NCI-H146 treated with DMSO at 0.1 percent for 48 hours (cell line): ENCODE measurements at regions not wholly inside any gene's neighbourhood (a gene's known extent, or its start where the extent isn't known, plus 50 kb on each side); places are given as distances from the start of the nearest gene placed in this dataset.
"Not testable (repeated sequence)": the region's sequence is repeated elsewhere in the genome, so short reads cannot be mapped to it uniquely, and the experiment has no call there.

Experiments
- DNase-seq: peaks from one replicate; lab custom pipeline; 2025; ENCODE audit not compliant: unreplicated experiment; lab: John Stamatoyannopoulos, UW

DNA sequence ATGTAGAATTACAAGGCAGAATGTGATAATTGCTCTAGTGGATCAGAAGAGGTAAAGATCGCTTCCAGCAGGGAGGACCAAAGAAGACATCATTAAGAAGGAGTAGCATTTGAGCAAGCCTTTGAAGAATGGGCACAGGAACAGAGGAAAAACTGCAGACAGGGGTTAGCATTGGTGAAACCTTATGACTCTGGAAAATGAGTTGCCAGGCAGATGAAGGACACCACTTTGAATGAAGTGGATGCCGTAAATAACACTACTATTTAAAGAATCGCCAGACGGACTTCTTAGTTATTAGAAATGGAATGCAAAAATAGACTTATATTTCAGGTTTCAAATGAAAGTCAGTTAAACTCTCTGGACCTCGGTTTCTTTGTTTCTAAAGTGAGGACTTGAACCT, 727.7 kb downstream of the USP25 start:
- no peak for DNase-seq

DNA sequence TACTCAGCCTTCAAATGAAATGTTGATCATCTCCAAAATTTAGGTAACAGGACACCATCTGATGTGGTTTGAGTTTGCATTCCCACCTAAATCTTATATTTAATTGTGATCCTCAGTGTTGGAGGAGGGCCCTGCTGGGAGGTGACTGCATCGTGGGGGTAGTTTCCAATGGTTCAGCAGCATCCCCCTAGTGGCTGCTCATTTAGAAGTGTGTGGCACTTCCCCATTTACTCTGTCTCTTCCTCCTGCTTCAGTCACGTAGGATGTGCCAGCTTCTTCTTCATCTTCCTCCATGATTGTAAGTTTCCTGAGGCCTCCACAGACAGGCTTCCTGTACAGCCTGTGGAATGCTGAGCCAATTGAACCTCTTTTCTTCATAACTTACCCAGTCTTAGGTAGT, 731.2 kb downstream of the USP25 start:
- no peak for DNase-seq

DNA sequence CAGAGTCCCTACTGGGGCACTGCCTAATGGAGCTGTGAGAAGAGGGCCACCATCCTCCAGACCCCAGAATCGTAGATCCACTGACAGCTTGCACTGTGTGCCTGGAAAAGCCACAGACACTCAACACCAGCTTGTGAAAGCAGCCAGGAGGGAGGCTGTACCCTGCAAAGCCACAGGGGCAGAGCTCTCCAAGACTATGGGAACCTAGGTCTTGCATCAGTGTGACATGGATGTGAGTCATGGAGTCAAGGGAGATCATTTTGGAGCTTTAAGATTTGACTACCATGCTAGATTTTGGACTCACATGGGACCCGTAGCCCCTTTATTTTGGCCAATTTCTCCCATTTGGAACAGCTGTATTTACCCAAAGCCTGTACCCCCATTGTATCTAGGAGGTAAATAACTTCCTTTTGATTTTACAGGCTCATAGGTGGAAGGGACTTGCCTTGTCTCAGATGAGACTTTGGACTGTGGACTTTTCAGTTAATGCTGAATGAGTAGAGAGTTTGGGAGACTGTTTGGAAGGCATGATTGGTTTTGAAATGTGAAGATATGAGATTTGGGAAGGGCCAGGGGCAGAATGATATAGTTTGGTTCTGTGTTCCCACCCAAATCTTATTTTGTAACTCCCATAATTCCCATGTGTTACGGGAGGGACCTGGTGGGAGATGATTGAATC, 734.6 kb downstream of the USP25 start:
- not testable (repeated sequence) for DNase-seq

DNA sequence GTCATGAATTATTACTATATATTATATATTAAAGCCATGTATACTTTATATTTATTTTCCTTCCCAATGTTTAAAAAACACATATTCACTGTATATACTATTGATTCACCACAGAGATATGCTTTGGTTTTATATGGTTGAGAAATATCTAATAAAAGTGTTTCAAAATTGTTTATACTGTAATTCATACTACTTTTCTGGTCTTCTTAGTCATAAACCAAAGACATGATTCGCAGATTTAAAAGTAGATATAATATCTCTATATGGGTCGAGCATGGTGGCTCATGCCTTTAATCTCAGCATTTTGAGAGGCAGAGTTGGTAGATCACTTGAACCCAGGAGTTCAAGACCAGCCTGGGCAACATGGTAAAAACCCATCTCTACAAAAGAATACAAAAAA, 738.4 kb downstream of the USP25 start:
- DNase-seq, result no peak

DNA sequence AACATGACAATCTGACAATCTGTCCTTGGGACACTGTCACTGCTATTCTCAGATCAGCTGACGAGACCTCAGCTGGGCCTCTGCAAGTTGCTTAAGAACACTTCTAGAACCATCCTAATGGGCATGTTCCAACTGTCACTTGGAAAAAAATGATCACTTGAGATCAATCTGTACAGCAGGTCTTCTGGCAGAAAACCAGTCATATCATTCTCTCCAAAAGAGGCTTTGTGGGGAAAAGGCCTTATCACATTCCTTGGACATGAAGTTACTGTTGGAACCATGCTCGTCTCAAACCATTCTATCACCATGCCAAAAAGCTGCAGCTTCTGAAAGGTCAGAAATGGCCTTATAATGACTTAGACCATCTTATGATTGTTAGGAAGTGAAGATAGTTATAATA, 744.2 kb downstream of the USP25 start:
- DNase-seq, result no peak

DNA sequence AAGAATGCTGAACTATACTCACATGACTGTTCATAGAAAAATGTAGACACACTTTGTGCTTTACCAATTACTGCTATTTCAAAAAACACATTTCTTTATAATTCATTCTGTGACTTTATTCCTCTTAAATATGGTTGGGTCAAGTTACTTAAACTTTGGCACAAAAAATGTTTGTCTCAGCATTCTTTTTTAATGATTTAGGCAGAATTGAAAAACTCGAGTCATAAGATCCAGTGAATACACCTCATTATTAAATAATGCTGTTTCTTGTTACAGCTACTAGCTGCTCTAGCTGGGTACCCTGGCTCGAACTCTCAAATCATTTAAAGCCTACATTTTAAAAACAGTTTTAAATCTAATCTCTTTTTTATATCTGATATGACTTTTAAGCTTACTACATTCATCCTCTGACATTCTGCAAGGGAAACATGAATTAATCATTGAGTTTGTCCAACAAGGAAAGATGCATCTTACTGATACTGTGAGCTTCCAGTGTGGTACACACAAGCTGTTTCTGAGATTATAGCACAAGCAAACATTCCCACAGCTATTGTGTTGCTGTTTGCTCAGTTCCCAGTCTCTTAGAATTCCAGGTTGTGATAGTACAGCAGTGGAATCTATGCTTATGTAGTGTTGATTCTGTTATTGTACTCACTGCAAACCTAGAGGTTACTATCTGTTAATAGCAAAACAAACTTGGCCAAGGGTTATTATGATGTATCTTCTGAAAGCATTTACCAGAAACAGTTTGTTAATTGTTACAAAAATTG, 746.5 kb downstream of the USP25 start:
- DNase-seq, result no peak

DNA sequence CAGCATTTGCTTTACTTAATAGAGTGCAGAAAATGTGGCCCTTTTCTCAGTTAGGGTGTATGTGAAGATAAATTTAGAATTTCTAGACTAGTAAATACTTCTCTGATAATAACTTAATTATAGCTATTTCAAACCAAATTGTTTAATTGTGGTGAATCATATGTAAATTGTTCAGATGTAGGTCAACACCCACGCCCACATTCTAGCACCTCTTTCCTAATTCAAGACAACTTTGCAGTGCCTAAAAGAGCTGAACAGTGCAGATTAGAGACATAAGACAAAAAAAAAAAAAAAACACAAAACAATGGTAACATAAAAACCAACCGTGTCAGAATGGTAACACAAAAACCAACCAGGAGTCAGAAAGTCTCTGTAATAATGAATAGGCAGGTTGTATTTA, 758.3 kb downstream of the USP25 start:
- DNase-seq, result no peak

DNA sequence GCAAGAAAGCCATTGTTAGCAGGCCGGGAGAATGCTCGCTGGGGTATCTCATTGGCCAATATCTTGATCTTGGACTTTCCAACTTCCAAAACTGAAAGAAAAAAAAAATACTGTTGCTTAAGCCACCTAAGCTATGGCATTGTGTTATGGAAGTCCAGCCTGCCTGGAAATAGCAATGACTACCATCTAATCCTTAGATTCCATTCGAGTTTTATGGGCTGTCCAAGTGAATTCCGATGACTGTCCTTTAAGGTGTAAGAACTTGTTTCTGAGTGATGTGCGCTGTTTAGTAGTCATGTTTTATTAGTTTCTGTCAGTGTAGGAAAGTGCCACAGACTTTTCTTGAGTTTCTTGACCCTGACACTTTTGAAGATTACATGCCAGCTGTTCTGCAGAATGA, 762.6 kb downstream of the USP25 start:
- DNase-seq, result no peak

DNA sequence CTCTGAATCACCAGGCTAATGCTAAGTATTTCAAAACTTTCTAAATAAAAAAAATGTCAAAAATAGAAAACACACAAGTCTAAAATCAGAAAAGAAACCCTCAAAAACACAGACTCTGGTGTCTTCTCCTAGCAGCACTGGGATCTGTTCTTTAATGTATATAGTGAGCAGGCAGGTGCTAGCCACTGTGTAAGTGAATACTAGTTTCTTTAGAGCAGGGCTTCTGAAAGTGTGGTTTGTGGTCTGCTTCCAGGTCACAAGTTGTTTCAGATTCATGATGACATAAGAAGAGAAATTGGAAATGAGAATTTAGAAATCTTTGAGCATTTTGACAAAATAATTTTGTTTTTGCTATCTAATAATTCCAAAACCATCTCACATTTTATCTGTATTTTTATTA, 763.1 kb downstream of the USP25 start:
- no peak for DNase-seq

DNA sequence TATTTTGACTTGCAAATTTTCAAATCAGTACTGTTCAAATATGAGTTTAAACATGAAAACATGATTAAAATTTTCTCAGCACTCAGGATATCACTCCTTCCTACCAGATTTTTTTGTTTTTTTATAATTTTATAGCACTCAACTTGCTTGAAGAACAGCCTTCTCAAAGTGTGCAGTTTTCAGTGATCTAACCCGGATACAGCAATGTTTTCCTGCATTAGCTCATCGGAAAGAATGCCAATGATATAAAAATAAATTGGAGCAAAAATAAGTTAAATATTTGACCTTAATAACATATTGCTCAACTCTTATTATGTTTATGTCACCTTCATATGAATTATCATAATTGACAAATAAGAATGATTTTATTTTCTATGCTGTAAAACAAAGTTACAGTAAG, 766.8 kb downstream of the USP25 start:
- DNase-seq, result no peak

DNA sequence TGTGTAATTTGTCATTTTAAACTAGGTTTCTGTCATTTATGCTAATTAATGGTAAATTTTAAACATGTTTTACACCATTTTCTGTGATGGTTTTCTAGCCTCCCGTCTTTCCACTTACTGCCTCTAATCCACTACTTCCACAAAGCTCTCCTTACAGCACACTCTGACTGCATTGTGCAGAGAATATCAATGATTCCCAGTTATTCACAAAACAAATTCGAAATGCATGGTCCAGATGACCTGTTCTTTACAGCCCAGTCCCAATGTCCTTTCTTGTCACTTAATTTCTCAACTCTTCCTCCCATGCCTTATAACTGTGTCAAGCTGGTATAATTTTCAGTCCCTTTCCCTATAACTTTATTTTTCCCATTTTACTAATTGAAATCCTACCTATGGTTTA, 770.5 kb downstream of the USP25 start:
- DNase-seq, result no peak

DNA sequence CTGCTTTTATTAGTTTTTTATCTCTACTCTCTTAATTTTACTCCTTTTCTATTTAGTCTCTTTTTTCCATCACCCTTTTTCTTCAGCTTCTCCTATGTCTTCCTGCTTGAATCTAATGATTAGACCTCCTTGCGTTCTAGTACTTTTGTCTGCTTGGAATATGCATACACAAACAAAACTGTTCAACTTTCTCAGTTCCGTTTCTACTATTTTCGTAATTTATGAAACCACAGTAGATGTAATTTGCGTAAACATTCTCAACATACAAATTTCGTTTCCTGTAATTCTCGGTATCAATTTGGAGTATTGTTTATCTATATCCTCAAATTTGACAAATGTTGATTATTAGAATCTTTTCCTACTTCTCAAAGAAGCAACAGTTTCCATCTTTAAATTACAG, 772.5 kb downstream of the USP25 start:
- no peak for DNase-seq

DNA sequence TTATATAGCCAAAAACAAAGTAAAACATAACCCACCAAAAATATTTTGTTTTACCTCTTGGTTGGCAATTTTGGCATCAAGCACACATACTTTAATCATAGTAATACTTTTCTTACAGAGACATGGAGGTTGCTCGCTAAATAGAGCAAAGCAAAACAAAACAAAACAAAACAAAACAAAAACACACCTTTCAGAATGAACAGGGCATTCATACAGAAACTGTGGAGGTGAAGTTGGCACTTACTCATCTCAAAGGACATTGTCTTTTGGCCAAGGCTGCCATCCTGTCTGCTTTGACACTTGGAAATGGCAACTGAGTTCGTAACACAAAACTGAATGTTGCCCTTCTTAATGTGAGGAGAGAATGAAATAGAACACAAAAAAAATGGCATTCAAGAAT, 773.1 kb downstream of the USP25 start:
- no peak for DNase-seq

DNA sequence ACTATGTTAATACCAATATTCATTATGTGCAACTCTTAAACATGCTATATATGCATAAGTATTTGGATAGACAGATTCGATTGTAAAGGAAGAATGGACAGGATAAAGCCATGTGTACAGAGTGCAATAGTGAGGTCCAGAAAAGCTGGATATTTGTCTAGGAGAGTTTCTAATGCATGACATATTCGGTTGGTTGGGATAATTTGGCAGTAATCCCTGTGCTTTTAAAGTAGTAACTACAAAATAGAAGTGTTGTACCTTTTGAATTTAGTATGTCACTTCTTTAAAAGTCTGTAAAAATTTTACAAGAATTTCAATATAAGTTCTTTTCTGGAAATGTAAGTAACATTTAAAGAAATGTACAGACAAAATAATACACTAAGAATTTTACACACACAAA, 774.5 kb downstream of the USP25 start:
- DNase-seq, result no peak

DNA sequence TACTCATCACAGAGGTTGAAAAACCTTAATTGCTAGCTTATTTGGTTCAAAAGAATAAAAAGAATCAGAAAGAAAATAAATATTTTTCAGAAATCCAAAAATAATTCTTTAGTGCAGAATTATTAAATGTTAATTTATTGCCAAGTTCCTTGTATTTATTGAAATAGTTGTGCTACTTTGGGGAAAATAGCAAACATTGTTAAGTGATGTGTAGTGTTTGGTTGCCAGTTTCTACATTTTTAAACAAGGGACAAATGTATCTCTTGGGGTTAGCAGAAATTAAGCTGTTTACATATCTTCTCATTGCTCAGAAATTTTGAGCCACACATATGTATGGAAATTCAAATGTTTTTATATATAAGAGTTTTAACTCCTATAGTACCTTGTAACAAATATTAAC, 775.0 kb downstream of the USP25 start:
- DNase-seq, result no peak

DNA sequence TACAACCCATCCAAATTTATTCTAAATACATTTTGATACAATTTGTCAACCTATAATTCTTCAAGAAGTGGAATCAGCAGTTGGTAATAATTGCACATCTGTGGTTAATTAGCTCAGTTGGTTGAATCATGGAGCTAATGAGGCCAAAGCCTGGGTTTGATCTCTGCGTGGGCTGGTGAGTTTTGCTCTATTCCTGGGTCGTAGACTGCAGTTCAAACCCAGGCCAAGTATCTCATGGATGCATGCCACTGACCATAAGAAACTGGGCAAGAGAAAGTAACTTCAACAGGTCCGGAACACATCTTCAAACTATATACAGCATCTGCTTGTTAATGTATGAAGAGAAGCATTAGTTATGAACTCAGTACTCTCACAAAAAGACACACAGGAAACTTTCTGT, 779.7 kb downstream of the USP25 start:
- no peak for DNase-seq

DNA sequence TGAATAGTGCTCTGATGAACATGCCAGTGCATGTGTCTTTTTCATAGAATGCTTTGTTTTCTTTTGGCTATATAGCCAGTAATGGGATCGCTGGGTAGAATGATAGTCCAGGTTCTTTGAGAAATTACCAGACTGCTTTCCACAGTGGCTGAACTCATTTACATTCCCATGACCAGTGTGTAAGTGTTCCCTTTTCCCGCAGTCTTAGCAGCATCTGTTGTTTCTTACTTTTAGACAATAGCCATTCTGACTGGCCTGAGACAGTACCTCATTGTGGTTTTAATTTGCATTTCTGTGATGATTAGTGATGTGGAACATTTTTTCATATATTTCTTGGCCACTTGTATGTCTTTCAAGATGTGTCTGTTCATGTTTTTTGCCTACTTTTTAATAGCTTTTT, 784.5 kb downstream of the USP25 start:
- DNase-seq, result no peak

DNA sequence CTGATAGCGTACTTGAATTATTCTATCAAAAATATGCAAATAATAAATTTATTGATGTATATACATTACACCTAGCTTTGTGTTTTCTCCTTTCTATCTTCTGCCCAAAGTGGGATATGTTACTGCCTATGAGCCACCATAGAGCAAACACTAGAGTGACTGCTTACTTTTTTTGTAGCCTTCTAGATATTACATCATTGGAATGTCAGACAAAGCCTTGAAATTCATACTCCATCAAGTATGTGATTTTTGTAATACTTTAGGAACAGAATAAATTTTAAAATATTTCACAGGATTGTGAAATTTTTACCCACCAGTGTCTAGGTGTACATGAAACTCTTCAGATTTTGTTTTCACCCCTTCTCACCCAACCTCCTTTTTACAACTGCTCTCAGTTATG, 787.6 kb downstream of the USP25 start:
- DNase-seq, result no peak

DNA sequence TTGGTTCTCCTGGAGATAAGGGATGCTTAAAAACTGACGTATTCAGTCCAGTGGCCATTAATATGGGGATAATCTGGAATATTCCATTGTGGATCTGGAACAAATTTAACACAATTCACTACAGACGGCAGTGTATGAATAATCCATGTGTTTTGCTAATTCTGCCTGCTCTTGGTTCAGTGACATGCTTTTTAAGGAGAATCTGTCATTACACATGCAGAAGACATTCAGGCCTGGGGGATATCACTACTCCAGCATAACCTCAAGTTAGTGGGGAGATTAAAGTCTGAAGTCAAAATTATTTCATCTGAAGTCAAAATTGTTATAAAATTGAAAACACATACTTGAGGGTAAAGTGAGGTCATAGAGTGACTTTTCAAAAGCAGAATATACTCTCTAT, 789.3 kb downstream of the USP25 start:
- no peak for DNase-seq

DNA sequence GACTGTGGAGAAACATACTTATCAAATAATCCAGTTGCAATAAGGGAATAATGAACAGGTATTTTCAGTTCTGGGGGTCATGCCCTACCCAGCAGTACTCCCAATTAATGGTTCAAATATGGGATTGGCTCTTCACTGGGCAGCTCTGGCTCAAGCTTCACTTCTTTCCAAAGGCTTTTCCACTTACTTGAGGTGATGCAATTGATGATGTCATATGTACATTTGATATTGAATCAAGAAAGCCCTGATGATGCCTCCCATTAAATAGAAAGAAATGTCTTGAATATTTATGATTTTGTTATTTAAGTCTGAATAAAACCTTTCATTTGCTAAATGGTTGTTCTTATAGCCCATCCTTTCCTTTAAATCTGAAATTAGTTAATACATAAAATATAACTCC, 789.9 kb downstream of the USP25 start:
- no peak for DNase-seq

DNA sequence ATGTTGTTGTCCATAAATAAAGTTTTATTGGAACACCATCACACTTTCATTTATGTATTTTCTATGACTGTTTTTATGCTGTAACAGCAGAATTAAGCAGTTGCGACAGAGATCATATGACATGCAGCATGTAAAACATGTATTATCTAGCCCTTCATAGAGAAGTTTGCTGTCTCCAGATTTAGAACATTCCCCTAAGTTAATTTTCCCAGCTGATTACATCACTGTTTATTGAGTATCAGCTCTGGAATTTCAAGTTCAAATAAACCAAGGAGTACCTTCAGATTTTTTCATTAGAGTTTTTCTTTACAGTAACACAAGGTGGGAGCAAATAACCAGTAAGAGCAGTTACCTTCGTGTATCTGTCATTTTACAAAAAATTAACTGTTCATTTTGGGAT, 792.8 kb downstream of the USP25 start:
- DNase-seq, result no peak

DNA sequence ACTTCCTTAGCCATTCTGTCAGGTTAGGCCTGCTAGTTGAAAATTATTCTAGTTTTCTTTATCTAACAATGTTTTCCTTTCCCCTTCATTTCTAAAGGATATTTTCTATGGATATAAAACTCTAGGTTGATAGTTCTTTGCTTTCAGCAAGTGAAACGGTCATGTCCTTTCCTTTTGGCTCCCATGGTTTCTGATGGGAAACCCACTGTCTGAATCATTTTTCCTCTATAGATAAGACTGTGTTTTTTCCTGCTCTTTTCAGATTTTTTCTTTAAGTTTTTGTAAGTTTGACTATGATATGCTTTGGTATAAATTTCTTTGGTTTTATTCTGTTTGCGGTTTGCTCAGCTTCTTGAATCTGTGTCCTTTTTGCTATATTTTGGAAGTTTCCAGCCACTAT, 800.9 kb downstream of the USP25 start:
- DNase-seq, result no peak

DNA sequence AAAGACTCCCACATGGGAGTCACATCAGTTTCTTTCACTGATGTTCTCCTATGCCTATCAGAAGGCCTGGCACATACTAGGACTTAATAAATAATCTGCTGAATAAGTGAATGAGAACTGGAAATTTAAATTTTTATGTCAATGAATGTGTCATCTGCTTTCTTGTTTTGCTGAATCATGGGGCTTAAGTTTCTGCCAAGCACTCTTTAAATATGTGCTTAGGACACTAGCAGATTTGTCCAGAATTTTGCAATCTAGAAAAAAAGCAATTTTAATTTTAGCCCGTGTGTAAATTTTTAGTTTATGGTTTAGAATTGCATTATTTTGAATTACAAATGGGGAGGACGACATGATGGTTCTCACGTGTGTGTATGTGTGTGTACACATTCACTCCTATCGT, 803.1 kb downstream of the USP25 start:
- DNase-seq, result no peak
